GM12872 (cell line): ENCODE measurements at regions not wholly inside any gene's neighbourhood (a gene's known extent, or its start where the extent isn't known, plus 50 kb on each side); places are given as distances from the start of the nearest gene placed in this dataset.

Experiments used
- TF ChIP-seq, protein P1 (sequence below): IDR thresholded peaks from 3 replicates; pipeline ENCODE4 v1.5.1; 2011; ENCODE audit warnings: low read depth, mild to moderate bottlenecking, low read length, moderate library complexity; ENCODE audit not compliant: insufficient read depth

DNA sequence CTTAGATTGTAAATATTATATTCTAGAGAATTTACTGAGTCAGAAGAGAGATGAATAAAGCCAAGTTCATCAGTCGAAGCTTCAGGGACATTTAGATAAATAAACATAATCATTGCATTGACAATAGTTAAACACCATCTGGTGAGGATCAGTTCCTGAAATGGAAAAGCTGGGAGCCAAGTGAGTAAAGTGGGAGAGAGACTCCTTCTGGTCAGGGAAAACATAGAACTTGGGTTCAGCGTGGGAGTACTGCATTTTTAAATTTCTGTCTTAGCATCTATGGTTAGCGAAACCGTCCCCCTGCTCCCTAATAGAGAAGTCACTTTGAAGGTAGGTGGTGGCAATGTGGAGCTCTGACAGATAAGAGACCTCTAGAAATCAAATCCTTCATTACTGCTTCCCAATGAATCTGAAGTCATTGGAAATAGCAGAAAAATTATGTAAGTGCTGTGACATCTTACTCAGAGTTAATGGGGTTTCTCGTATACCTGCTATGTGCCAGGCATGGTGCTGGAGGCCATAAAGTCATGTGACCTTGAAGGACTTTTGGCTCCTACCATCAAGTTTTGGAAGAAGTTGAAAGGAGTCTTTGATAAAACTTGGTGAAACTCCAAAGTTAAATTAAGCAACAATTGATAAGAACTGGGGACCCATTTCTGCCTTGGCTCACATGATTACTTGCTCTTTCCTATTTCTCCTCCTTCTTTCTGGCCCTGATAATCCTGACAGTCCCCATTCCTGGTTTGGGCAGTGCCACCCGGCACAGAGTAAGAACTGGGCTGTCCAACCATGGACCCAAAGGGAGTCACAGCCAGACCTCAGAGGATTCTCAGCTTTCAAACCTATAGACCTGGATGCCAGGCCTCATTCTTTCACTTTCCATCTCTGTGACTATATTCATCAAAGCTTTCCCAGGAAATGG lies 211.2 kb downstream of the C7orf25 start:
- TF ChIP-seq, protein P1, sequence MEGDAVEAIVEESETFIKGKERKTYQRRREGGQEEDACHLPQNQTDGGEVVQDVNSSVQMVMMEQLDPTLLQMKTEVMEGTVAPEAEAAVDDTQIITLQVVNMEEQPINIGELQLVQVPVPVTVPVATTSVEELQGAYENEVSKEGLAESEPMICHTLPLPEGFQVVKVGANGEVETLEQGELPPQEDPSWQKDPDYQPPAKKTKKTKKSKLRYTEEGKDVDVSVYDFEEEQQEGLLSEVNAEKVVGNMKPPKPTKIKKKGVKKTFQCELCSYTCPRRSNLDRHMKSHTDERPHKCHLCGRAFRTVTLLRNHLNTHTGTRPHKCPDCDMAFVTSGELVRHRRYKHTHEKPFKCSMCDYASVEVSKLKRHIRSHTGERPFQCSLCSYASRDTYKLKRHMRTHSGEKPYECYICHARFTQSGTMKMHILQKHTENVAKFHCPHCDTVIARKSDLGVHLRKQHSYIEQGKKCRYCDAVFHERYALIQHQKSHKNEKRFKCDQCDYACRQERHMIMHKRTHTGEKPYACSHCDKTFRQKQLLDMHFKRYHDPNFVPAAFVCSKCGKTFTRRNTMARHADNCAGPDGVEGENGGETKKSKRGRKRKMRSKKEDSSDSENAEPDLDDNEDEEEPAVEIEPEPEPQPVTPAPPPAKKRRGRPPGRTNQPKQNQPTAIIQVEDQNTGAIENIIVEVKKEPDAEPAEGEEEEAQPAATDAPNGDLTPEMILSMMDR: no peak

DNA sequence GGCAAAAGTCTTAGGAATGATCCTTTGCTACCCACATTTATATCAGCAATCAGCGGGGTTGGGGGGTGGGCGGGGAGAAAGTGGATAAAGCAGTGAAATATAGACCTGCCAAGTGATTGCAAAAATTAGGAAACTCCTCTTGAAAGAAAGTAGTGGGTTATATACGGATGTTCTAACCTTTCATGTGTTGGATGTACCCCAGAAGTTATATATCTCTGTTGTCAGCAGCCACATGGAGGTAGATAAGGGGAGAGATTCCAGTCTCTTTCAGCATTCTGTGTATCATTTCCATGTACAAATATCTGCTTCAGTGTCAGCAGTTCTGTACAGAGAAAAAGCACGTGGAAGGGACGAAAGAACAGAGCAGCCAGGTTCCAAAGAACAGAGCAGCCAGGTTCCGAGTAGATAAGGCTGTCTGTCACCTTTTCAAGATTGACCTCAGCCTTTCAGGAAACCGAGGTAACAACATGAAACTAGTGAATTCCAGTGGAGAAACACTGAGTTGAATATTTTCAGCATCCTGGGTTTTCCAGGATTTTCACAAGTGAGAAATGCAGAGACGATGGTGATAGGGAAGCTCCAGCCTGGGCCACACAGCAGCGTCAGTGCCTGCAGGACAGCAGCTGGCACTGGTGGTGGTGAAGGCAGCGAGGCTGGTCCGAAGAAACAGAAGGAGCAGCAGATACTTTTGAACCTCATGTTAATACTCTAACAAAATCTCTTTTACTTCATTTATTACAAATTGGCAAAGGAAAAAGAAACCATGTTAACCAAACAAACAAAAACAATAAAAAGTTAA lies 212.3 kb downstream of the C7orf25 start:
- TF ChIP-seq, protein P1: no peak

DNA sequence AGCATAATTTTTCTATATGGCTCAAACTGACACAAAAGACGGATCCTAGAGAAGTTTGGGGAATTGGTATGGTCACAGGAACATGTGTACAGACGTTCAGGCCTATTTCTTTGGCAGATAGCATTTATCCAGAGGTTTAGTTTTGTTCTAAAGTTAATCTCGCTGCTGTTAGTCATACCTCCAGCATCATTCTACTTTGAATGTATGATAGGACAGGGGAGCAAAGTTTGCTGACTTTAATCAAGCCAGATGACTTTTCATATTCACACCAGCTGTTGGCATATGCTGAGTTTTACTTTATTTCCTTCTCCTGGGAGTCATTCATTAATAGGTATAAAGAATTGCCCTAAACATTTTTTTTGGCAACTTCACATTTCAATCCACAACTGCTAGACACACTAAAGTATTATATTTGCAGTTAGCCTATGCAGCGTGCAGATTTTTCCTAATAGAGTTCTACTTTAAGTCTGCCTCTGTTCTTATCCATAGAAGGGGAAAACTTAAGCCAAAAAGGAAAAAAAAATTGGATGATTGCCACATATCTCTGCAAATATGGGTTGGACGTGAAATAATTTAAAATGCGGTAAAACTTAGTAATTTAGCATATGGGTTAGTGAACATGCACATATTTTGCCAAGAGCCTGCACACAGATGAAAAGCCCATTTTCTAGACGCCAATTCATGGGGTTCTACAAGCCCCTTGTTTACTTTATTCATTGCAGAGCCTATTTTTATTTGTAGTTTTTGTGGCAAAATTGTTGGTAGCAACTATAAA lies 213.1 kb downstream of the C7orf25 start:
- TF ChIP-seq, protein P1: no peak

DNA sequence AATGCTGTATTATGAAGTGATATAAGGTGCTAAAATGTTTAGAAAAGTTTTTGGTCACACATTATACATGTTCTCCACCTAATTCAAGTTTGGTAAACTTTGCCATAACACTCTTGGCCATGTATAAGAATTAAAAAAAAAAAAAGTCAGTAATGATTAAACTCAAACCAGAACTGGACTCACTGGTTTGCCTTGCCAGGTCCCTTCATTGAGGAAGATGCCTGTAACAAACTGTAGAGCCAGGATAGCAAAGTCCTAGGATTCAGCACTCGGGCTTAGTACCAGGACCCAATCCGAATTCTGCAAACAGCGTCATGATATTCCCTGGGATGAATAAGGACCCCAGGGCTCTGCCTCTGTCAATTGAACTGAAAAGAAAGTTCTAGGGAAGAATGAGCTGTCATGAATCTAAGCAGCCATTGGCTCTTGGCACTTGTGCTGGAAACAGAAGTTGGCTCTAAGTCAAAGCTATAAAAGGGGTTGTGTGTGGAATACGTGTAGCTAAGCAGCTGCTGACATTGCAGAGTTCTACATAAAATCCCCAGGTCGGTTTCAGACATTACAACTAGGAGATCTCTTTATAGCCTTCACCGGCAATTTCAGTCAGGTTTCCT lies 216.9 kb downstream of the C7orf25 start:
- TF ChIP-seq, protein P1: no peak

DNA sequence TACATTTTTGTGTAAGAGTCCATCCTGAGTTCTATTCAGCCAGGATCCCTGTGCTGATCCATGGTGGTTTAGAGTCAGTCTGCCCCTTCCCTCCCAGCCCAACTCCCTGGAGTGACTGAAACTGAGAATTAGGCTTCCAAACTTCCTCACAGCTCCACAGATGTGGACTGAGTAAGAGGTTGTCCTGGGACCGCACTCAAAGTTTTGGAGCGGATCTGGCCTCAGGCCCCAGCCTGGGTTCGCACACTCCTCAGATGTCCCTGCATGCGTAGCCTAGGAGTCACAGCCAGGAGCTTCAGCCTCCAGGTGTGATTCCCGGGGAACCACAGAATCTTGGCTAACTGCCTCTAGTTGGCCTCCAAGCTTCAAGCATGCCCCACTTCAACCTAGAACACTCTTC lies 218.1 kb downstream of the C7orf25 start:
- TF ChIP-seq, protein P1: no peak

DNA sequence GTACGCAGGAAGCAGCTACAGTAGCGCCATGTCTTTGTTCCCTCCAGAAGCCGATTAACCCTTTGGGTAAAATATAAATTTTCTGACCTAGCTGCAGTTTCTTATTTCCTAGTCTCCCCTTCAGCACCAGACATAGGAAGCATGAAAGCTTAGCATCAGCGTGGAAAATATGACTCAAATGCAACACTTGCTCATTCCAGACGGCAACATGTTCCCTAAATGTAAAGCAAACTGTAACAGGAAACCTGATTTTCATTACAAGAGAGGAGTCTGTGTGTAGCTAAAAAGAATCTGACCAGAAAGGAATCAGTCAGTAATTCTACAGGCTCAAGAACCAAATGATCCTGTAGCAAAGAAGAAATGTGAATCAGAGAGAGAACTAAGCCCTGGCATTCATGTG lies 219.2 kb downstream of the C7orf25 start:
- TF ChIP-seq, protein P1: no peak
